Astrocyte (in vitro differentiated cells and primary cell): ENCODE measurements at regions not wholly inside any gene's neighbourhood (a gene's known extent, or its start where the extent isn't known, plus 50 kb on each side); places are given as distances from the start of the nearest gene placed in this dataset.

Experiments used
- DNase-seq: peaks from one replicate; pipeline ENCODE4 v3.0.0-alpha.2; 2010; ENCODE audit warnings: low read depth
- FAIRE-seq: peaks from 2 replicates; lab custom pipeline; 2011; peaks lifted over from hg19 to GRCh38; lab: Jason Lieb, UNC
- H2AFZ ChIP-seq: 2 replicates; pipeline ENCODE4 v1.6.0; 2012; ENCODE audit warnings: low read depth, low read length, inconsistent platforms
- H3K27ac ChIP-seq: 2 replicates; pipeline ENCODE4 v1.5.1; 2011; ENCODE audit warnings: low read depth, low read length, inconsistent platforms
- H3K27me3 ChIP-seq: 2 replicates; pipeline ENCODE4 v1.6.0; 2011; ENCODE audit warnings: low read length, inconsistent platforms; ENCODE audit not compliant: insufficient read depth
- H3K36me3 ChIP-seq: 2 replicates; pipeline ENCODE4 v1.5.1; 2011; ENCODE audit warnings: low read length, inconsistent platforms; ENCODE audit not compliant: insufficient read depth
- H3K4me1 ChIP-seq: 2 replicates; pipeline ENCODE4 v1.5.1; 2011; ENCODE audit warnings: low read length, inconsistent platforms; ENCODE audit not compliant: insufficient read depth
- H3K4me2 ChIP-seq: 2 replicates; pipeline ENCODE4 v1.6.0; 2012; ENCODE audit warnings: low read length, inconsistent platforms
- H3K4me3 ChIP-seq: 2 replicates; pipeline ENCODE4 v1.5.1; 2011; ENCODE audit warnings: low read depth, mild to moderate bottlenecking, low read length, inconsistent platforms; ENCODE audit not compliant: insufficient read depth
- H3K79me2 ChIP-seq: 2 replicates; pipeline ENCODE4 v1.6.0; 2012; ENCODE audit warnings: mild to moderate bottlenecking, low read length, inconsistent platforms; ENCODE audit not compliant: insufficient read depth
- H3K9ac ChIP-seq: 2 replicates; pipeline ENCODE4 v1.6.0; 2012; ENCODE audit warnings: mild to moderate bottlenecking, low read length, inconsistent platforms
- H3K9me3 ChIP-seq: 2 replicates; pipeline ENCODE4 v1.5.1; 2012; ENCODE audit warnings: low read depth, mild to moderate bottlenecking, low read length, inconsistent platforms; ENCODE audit not compliant: insufficient read depth
- H4K20me1 ChIP-seq: 2 replicates; pipeline ENCODE4 v1.6.0; 2012; ENCODE audit warnings: low read length, inconsistent platforms; ENCODE audit not compliant: insufficient read depth
- H3K27ac Mint-ChIP-seq: one replicate; pipeline ENCODE4 v1.8.0; 2021; ENCODE audit warnings: mild to moderate bottlenecking, mixed read lengths; ENCODE audit not compliant: unreplicated experiment
- H3K27me3 Mint-ChIP-seq: one replicate; pipeline ENCODE4 v1.8.0; 2021; ENCODE audit warnings: low read depth, mixed read lengths; ENCODE audit not compliant: unreplicated experiment
- H3K36me3 Mint-ChIP-seq: one replicate; pipeline ENCODE4 v1.8.0; 2021; ENCODE audit warnings: low read depth, mixed read lengths; ENCODE audit not compliant: unreplicated experiment
- H3K4me1 Mint-ChIP-seq: one replicate; pipeline ENCODE4 v1.8.0; 2021; ENCODE audit warnings: low read depth, mixed read lengths; ENCODE audit not compliant: unreplicated experiment
- H3K4me3 Mint-ChIP-seq: one replicate; pipeline ENCODE4 v1.8.0; 2021; ENCODE audit warnings: mild to moderate bottlenecking, moderate library complexity, mixed read lengths; ENCODE audit not compliant: unreplicated experiment
- H3K9me3 Mint-ChIP-seq: one replicate; pipeline ENCODE4 v1.8.0; 2021; ENCODE audit warnings: mild to moderate bottlenecking, mixed read lengths; ENCODE audit not compliant: unreplicated experiment
- CTCF ChIP-seq: IDR thresholded peaks from 2 replicates; pipeline ENCODE4 v1.5.1; 2011; ENCODE audit warnings: low read depth, mild to moderate bottlenecking, inconsistent platforms, low read length, moderate library complexity; ENCODE audit not compliant: insufficient read depth
- EZH2 ChIP-seq: IDR thresholded peaks from 2 replicates; pipeline ENCODE4 v1.6.1; 2012; ENCODE audit warnings: mild to moderate bottlenecking, low read length, inconsistent platforms; ENCODE audit not compliant: insufficient read depth

GRCh38 chr6:18335948-18336347 is 51.2 kb upstream of the RNF144B start:
- Mint-ChIP-seq H3K27me3 (no peaks in the 10 kb centered on the region), H3K36me3 (peaks cover under 1% of the 10 kb centered on the region), H3K4me1 (no peaks in the 10 kb centered on the region), H3K27ac (no peak overlapping the region), H3K9me3 (no peaks in the 10 kb centered on the region), H3K4me3 (no peak overlapping the region)
- H2AFZ ChIP-seq = no peak overlapping the region
- H4K20me1 ChIP-seq = no peaks in the 10 kb centered on the region
- TF ChIP-seq EZH2 (no peak), CTCF (no peak)
- H3K9ac ChIP-seq = no peak overlapping the region
- H3K27me3 ChIP-seq = no peaks in the 10 kb centered on the region
- H3K36me3 ChIP-seq = no peaks in the 10 kb centered on the region
- DNase-seq (no peak), FAIRE-seq (no peak)
- H3K9me3 ChIP-seq = no peaks in the 10 kb centered on the region
- H3K27ac ChIP-seq = no peak overlapping the region
- H3K4me2 ChIP-seq = no peak overlapping the region
- H3K79me2 ChIP-seq = no peaks in the 10 kb centered on the region
- H3K4me3 ChIP-seq = no peak overlapping the region
- H3K4me1 ChIP-seq = no peaks in the 10 kb centered on the region

GRCh38 chr6:18334251-18334650 is 52.9 kb upstream of the RNF144B start:
- Histone ChIP-seq H3K27ac (no peak overlapping the region), H3K4me2 (no peak overlapping the region), H3K4me3 (no peak overlapping the region), H3K9me3 (no peaks in the 10 kb centered on the region), H3K4me1 (no peaks in the 10 kb centered on the region), H4K20me1 (no peaks in the 10 kb centered on the region), H3K27me3 (no peaks in the 10 kb centered on the region), H3K79me2 (no peaks in the 10 kb centered on the region), H3K9ac (no peak overlapping the region), H2AFZ (no peak overlapping the region), H3K36me3 (no peaks in the 10 kb centered on the region)
- no peak overlapping the region for H3K4me3 Mint-ChIP-seq
- DNase-seq (no peak), FAIRE-seq (no peak)
- H3K27ac Mint-ChIP-seq = no peak overlapping the region
- H3K27me3 Mint-ChIP-seq = no peaks in the 10 kb centered on the region
- no peak for TF ChIP-seq CTCF
- TF ChIP-seq EZH2 = no peak
- H3K4me1 Mint-ChIP-seq = no peaks in the 10 kb centered on the region
- H3K36me3 Mint-ChIP-seq = no peaks in the 10 kb centered on the region
- no peaks in the 10 kb centered on the region for H3K9me3 Mint-ChIP-seq

GRCh38 chr6:18330548-18331081 is 56.5 kb upstream of the RNF144B start:
- Mint-ChIP-seq H3K4me3 (no peak overlapping the region), H3K4me1 (no peaks in the 10 kb centered on the region), H3K27me3 (no peaks in the 10 kb centered on the region), H3K9me3 (no peaks in the 10 kb centered on the region), H3K36me3 (no peaks in the 10 kb centered on the region), H3K27ac (no peak overlapping the region)
- Histone ChIP-seq H3K4me3 (no peak overlapping the region), H2AFZ (no peak overlapping the region), H3K4me1 (no peaks in the 10 kb centered on the region), H3K27me3 (no peaks in the 10 kb centered on the region), H3K9ac (no peak overlapping the region), H3K9me3 (no peaks in the 10 kb centered on the region), H3K27ac (no peak overlapping the region), H4K20me1 (no peaks in the 10 kb centered on the region), H3K4me2 (no peak overlapping the region), H3K36me3 (no peaks in the 10 kb centered on the region), H3K79me2 (no peaks in the 10 kb centered on the region)
- FAIRE-seq = no peak
- no peak for TF ChIP-seq EZH2
- TF ChIP-seq CTCF = no peak
- DNase-seq = no peak
